Stomach (tissue), 8 donors: ENCODE measurements at regions not wholly inside any gene's neighbourhood (a gene's known extent, or its start where the extent isn't known, plus 50 kb on each side); places are given as distances from the start of the nearest gene placed in this dataset.

Experiments
- DNase-seq, 2 donors: peaks; one replicate each; pipeline versions ENCODE4 v3.0.0 to v3.0.0-alpha.2; 2013 to 2019
- H3K27ac ChIP-seq, 5 donors: fragments of 200-600 bp in 4 of 5; sonication (generic) in 4 of 5; one replicate each; pipeline ENCODE4 v1.5.1; 2013 to 2019; ENCODE audit warnings: mild to moderate bottlenecking in 1 of 5, moderate library complexity in 1 of 5
- H3K27me3 ChIP-seq, 3 donors: fragments of 200-600 bp; sonication (generic); one replicate each; pipeline ENCODE4 v1.5.1; 2017 to 2019; ENCODE audit warnings: mixed run types in 1 of 3
- H3K36me3 ChIP-seq, 4 donors: fragments of 200-600 bp; sonication (generic); 1 replicate in 3 of 4; 2 replicates in 1 of 4; pipeline ENCODE4 v1.5.1; 2016 to 2019
- H3K4me1 ChIP-seq, 4 donors: fragments of 200-600 bp; sonication (generic); one replicate each; pipeline ENCODE4 v1.5.1; 2016 to 2019
- H3K4me3 ChIP-seq, 4 donors: fragments of 200-600 bp; sonication (generic) in 3 of 4; one replicate each; pipeline ENCODE4 v1.5.1; 2016 to 2019; ENCODE audit warnings: mild to moderate bottlenecking in 1 of 4
- H3K9me3 ChIP-seq, 4 donors: fragments of 200-600 bp; sonication (generic); one replicate each; pipeline ENCODE4 v1.5.1; 2016 to 2019
- EP300 ChIP-seq: sonication (generic); formaldehyde crosslinking; IDR thresholded peaks from one replicate; pipeline ENCODE4 v1.6.1; 2017; ENCODE audit warnings: antibody characterized with exemption
- POLR2A ChIP-seq, 4 donors: fragments of 450-650 bp; IDR thresholded peaks; one replicate each; pipeline ENCODE4 v1.6.1; 2016; ENCODE audit warnings: antibody characterized with exemption in 4 of 4, control low read depth in 2 of 4, mild to moderate bottlenecking in 1 of 4, moderate library complexity in 1 of 4
- POLR2AphosphoS5 ChIP-seq, 3 donors: sonication (generic); formaldehyde crosslinking; IDR thresholded peaks; one replicate each; pipeline ENCODE4 v1.6.1; 2016; ENCODE audit warnings: antibody characterized with exemption in 3 of 3
- WGBS, 5 donors: extraction: QIAGEN DNeasy Blood & Tissue Kit in 3 of 5; methylation state at CpG; one replicate each; pipeline versions ENCODE4 v1.1.5 to v1.1.7; 2013 to 2018; 5-methylcytosine and 5-hydroxymethylcytosine counted together
- intact Hi-C: fragments of 100-400 bp; cut with DNase I; formaldehyde crosslinking; loops from one replicate; pipeline ENCODE4 v1.15.1; 2023; ENCODE audit warnings: low total_unique reads
- TF ChIP-seq, protein P1 (sequence below), 7 experiments: fragments of 450-650 bp in 4 of 7; fragments of 200-600 bp in 3 of 7; sonication (generic) in 3 of 7; IDR thresholded peaks; one replicate each; pipeline ENCODE4 v1.5.1; 2016 to 2019; ENCODE audit warnings: antibody characterized with exemption in 7 of 7, control low read depth in 2 of 7, mild to moderate bottlenecking in 1 of 7
- donor health status: healthy with polysubstance abuse.
- donor health status: Bipolar disorder and iron deficiency.
- donor health status: healthy.

DNA sequence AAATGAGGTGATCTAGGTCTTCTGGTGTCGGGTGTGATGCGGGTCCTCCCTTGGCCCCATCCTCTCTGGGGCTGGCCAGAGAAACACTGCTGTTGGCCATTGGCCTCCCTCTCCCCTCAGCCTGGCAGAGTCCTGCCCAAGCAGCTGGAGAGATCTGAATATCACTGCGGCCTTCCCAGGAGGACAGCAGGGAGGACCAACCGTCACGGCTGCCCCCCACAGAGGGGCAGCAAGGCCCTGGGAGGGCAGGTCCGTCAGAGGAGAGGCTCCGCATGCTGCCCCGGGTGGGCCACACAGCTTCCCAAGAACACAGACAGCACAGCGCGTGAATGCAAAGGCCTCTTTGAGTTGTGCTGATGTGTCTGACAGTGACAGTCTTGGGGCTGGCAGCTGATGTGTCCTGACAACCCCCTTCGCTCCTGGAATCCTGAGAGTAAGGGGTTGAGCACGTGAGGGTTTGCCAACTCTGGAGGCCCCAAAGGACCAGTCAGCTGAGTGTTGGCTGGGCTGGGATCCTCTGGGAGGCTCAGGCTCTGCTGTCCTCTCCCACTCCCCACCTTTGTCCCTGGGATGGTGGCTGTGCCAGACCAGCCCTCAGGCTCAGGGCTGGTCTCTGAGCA lies 132.5 kb upstream of the UNC5B start:
- no peak overlapping the region for H3K27ac ChIP-seq
- H3K36me3 ChIP-seq, result no peaks in the 10 kb centered on the region
- WGBS, 5 donors, result 81 to 89% (median 86%) methylated on average over 6 to 12 of the region's 12 CpGs
- H3K27me3 ChIP-seq, result peaks cover 0 to 16% (median 0%) of the 10 kb centered on the region in 3 donors
- TF ChIP-seq, protein P1, sequence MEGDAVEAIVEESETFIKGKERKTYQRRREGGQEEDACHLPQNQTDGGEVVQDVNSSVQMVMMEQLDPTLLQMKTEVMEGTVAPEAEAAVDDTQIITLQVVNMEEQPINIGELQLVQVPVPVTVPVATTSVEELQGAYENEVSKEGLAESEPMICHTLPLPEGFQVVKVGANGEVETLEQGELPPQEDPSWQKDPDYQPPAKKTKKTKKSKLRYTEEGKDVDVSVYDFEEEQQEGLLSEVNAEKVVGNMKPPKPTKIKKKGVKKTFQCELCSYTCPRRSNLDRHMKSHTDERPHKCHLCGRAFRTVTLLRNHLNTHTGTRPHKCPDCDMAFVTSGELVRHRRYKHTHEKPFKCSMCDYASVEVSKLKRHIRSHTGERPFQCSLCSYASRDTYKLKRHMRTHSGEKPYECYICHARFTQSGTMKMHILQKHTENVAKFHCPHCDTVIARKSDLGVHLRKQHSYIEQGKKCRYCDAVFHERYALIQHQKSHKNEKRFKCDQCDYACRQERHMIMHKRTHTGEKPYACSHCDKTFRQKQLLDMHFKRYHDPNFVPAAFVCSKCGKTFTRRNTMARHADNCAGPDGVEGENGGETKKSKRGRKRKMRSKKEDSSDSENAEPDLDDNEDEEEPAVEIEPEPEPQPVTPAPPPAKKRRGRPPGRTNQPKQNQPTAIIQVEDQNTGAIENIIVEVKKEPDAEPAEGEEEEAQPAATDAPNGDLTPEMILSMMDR (IDR thresholded peaks at IDR 0.05), result no peak
- TF ChIP-seq POLR2AphosphoS5 (IDR thresholded peaks at IDR 0.05) (no peak), EP300 (no peak), POLR2A (IDR thresholded peaks at IDR 0.05) (no peak)
- H3K9me3 ChIP-seq, result no peaks in the 10 kb centered on the region
- intact Hi-C loops, result no loop called here
- H3K4me3 ChIP-seq, result no peak overlapping the region
- peaks cover 0 to 4% (median 2%) of the 10 kb centered on the region in 4 donors for H3K4me1 ChIP-seq
- DNase-seq, result peak; percentile 0 to 21

- Histone ChIP-seq H3K4me1 (no peaks in the 10 kb centered on the region), H3K9me3 (no peaks in the 10 kb centered on the region), H3K27ac (no peak overlapping the region), H3K36me3 (no peaks in the 10 kb centered on the region), H3K27me3 (peaks cover 0 to 20% (median 0%) of the 10 kb centered on the region in 3 donors), H3K4me3 (no peak overlapping the region)
- WGBS, 5 donors, result 77 to 86% (median 83%) methylated on average over 3 to 7 of the region's 7 CpGs
- peak; percentile 0 to 9 for DNase-seq
- TF ChIP-seq, protein P1 (IDR thresholded peaks at IDR 0.05), result no peak
- no peak for TF ChIP-seq POLR2A (IDR thresholded peaks at IDR 0.05)
- intact Hi-C loops, result no loop called here
Measured at GRCh38 chr10:71080381-71081228, 131.8 kb upstream of the UNC5B start.

DNA sequence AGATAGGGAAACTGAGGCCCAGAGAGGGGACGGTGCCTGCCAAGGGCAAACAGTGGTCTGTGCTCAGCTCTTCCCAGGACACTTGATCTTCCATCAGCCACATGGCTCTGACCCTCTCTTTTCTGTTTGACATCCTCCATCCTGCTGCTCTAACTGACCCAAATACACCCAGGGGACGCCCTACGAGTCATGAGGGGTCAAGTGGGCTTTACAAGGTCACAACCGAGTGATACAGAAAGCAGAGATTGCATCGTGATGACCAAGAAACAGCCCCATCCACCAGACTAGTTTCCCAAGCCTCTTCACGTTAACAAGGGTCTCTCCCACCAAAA lies 131.2 kb upstream of the UNC5B start:
- DNase-seq, result peak in 1 of 2 donors; percentile 0
- intact Hi-C loops, result no loop called here
- Histone ChIP-seq H3K4me1 (no peaks in the 10 kb centered on the region), H3K36me3 (no peaks in the 10 kb centered on the region), H3K9me3 (no peaks in the 10 kb centered on the region), H3K4me3 (no peak overlapping the region), H3K27me3 (peaks cover 0 to 24% (median 0%) of the 10 kb centered on the region in 3 donors), H3K27ac (no peak overlapping the region)
- TF ChIP-seq EP300 (no peak), POLR2AphosphoS5 (IDR thresholded peaks at IDR 0.05) (no peak), POLR2A (IDR thresholded peaks at IDR 0.05) (no peak)
- TF ChIP-seq, protein P1 (IDR thresholded peaks at IDR 0.05), result no peak
- WGBS, 5 donors, result 68 to 76% (median 71%) methylated on average over 6 of the region's 6 CpGs

DNA sequence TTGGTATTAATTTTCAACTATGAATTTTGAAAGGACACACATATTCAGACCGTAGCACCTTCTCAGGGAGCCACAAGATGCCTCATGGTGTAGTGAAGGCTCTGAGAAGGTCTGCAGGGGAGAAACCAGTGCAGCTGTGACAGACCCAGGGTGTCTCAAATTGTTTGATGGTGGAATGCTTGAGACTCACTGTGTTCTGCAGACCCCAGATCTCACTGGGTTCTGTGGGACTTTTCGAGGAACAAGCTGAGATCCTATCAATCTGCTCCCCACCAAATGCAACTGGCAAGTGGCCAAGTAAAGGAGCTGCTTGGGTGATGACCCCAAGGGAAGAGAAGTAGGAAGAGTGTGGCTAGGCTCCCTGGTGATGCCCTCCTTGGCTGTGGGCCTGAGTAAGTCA lies 130.5 kb upstream of the UNC5B start:
- no peak overlapping the region for H3K4me3 ChIP-seq
- TF ChIP-seq POLR2A (IDR thresholded peaks at IDR 0.05), result no peak
- TF ChIP-seq POLR2AphosphoS5 (IDR thresholded peaks at IDR 0.05), result no peak
- no peak for TF ChIP-seq EP300
- TF ChIP-seq, protein P1 (IDR thresholded peaks at IDR 0.05), result no peak
- WGBS, 5 donors, result 69 to 94% (median 81%) methylated on average over 2 of the region's 2 CpGs
- H3K9me3 ChIP-seq, result no peaks in the 10 kb centered on the region
- intact Hi-C loops, result no loop called here
- H3K27ac ChIP-seq, result no peak overlapping the region
- no peaks in the 10 kb centered on the region for H3K4me1 ChIP-seq
- no peaks in the 10 kb centered on the region for H3K36me3 ChIP-seq
- DNase-seq, result peak; percentile 1 to 22
- H3K27me3 ChIP-seq, result peaks cover 0 to 24% (median 0%) of the 10 kb centered on the region in 3 donors
